Panc1 (cell line): ENCODE measurements at regions not wholly inside any gene's neighbourhood (a gene's known extent, or its start where the extent isn't known, plus 50 kb on each side); places are given as distances from the start of the nearest gene placed in this dataset.

Experiments
- ATAC-seq: fragments of 200-7000 bp; cut with Tn5 transposase; 2 replicates; pipeline ENCODE4 v1.9.1; 2020; ENCODE audit warnings: mild to moderate bottlenecking, moderate library complexity
- BruUV-seq: library from RNA; stranded (reverse); fragments of 400-500 nt; replicated peaks from 2 replicates; lab custom pipeline; 2021; lab: Mats Ljungman, UMichigan
- CTCF ChIA-PET: fragments of 300-600 bp; sonication (Branson Sonifier 250); formaldehyde crosslinking; loops from one replicate; lab custom pipeline; 2022; ENCODE audit warnings: antibody characterized with exemption; lab: Charles Lee
- POLR2A ChIA-PET: fragments of 300-600 bp; sonication (Branson Sonifier 250); formaldehyde crosslinking; loops from one replicate; lab custom pipeline; 2022; ENCODE audit warnings: antibody characterized with exemption; lab: Charles Lee
- DNase-seq: peaks from one replicate; pipeline ENCODE4 v3.0.0-alpha.2; 2010; ENCODE audit warnings: low read depth, low spot score
- H3K27ac ChIP-seq: 2 replicates; pipeline ENCODE4 v1.5.1; 2011; ENCODE audit warnings: mild to moderate bottlenecking, low read length, inconsistent platforms
- H3K27me3 ChIP-seq: fragments of 200-500 bp; sonication (Bioruptor generic); 2 replicates; pipeline ENCODE4 v1.6.0; 2014; ENCODE audit warnings: low read length, inconsistent platforms; ENCODE audit not compliant: control insufficient read depth, insufficient read depth
- H3K36me3 ChIP-seq: fragments of 200-500 bp; sonication (Bioruptor generic); 2 replicates; pipeline ENCODE4 v1.5.1; 2014; ENCODE audit warnings: inconsistent platforms, mild to moderate bottlenecking, low read length, moderate library complexity; ENCODE audit not compliant: control insufficient read depth, insufficient read depth
- H3K4me1 ChIP-seq: 2 replicates; pipeline ENCODE4 v1.5.1; 2011; ENCODE audit warnings: inconsistent platforms, mild to moderate bottlenecking, low read length, moderate library complexity; ENCODE audit not compliant: control insufficient read depth, insufficient read depth
- H3K4me3 ChIP-seq, 2 experiments: 2 replicates each; pipeline ENCODE4 v1.5.1; 2011 to 2012; ENCODE audit warnings: low read depth in 2 of 2, low read length in 2 of 2, mild to moderate bottlenecking in 2 of 2, inconsistent platforms in 1 of 2, moderate library complexity in 1 of 2
- H3K9me3 ChIP-seq: fragments of 200-500 bp; sonication (Bioruptor generic); 2 replicates; pipeline ENCODE4 v1.5.1; 2014; ENCODE audit warnings: low read depth, mild to moderate bottlenecking, inconsistent platforms, low read length, moderate library complexity; ENCODE audit not compliant: control insufficient read depth, insufficient read depth
- CTCF ChIP-seq: fragments of 450-650 bp; IDR thresholded peaks from 2 replicates; pipeline ENCODE4 v1.5.1; 2017; ENCODE audit warnings: mild to moderate bottlenecking
- POLR2AphosphoS5 ChIP-seq: IDR thresholded peaks from 2 replicates; pipeline ENCODE4 v1.6.1; 2012; ENCODE audit warnings: mild to moderate bottlenecking, low read depth, low read length, moderate library complexity
- REST ChIP-seq, 2 experiments: IDR thresholded peaks; 2 replicates each; pipeline ENCODE4 v1.6.1; 2011 to 2012; ENCODE audit warnings: low read depth in 2 of 2, control low read depth in 1 of 2, low read length in 1 of 2, mild to moderate bottlenecking in 1 of 2, moderate library complexity in 1 of 2; ENCODE audit not compliant: insufficient read depth in 1 of 2
- SIN3A ChIP-seq: IDR thresholded peaks from 2 replicates; pipeline ENCODE4 v1.6.1; 2012; ENCODE audit warnings: low read depth, mild to moderate bottlenecking, low read length, moderate library complexity, borderline replicate concordance; ENCODE audit not compliant: insufficient read depth
- TCF7L2 ChIP-seq: IDR thresholded peaks from 2 replicates; pipeline ENCODE4 v1.6.1; 2011; ENCODE audit warnings: mild to moderate bottlenecking, low read depth, low read length, inconsistent platforms
- in situ Hi-C: cut with HindIII; loops from 2 replicates; pipeline ENCODE4 v1.10.0; 2016; ENCODE audit warnings: low sequenced_read_pairs, low pct_unique_long_range_greater_than_20kb
- intact Hi-C: fragments of 100-400 bp; cut with micrococcal nuclease; formaldehyde crosslinking; loops from one replicate; pipeline ENCODE4 v1.10.0; 2022; ENCODE audit not compliant: unreplicated experiment

GRCh38 chr2:220005362-220005761, 377.9 kb downstream of the SLC4A3 start:
- no peak overlapping the region for H3K27ac ChIP-seq
- TF ChIP-seq REST (IDR thresholded peaks at IDR 0.05; ENCODE audit: insufficient read depth in 1 of 2, low read depth in 2 of 2, low read length in 1 of 2) (no peak), TCF7L2 (no peak), SIN3A (no peak), POLR2AphosphoS5 (no peak), CTCF (no peak)
- in situ Hi-C loops, result no loop called here
- no peaks in the 10 kb centered on the region for H3K36me3 ChIP-seq
- no peaks in the 10 kb centered on the region for H3K9me3 ChIP-seq
- H3K4me3 ChIP-seq, result no peak overlapping the region
- POLR2A ChIA-PET, result no interaction called here
- DNase-seq (no peak), ATAC-seq (no peak)
- CTCF ChIA-PET, result no interaction called here
- no peaks in the 10 kb centered on the region for H3K4me1 ChIP-seq
- no TSS peak for BruUV-seq
- H3K27me3 ChIP-seq, result no peaks in the 10 kb centered on the region
- intact Hi-C loops, result no loop called here

- CTCF ChIA-PET, result no interaction called here
- intact Hi-C loops (no loop called here), in situ Hi-C loops (no loop called here)
- no peaks in the 10 kb centered on the region for H3K27me3 ChIP-seq
- H3K36me3 ChIP-seq, result no peaks in the 10 kb centered on the region
- BruUV-seq, result no TSS peak
- ATAC-seq (no peak), DNase-seq (no peak)
- no peak overlapping the region for H3K27ac ChIP-seq
- H3K4me3 ChIP-seq, result no peak overlapping the region
- TF ChIP-seq TCF7L2 (no peak), CTCF (no peak), SIN3A (no peak), REST (IDR thresholded peaks at IDR 0.05; ENCODE audit: insufficient read depth in 1 of 2, low read depth in 2 of 2, low read length in 1 of 2) (no peak), POLR2AphosphoS5 (no peak)
- H3K4me1 ChIP-seq, result no peaks in the 10 kb centered on the region
- POLR2A ChIA-PET, result no interaction called here
- H3K9me3 ChIP-seq, result no peaks in the 10 kb centered on the region
Measured at GRCh38 chr2:220006152-220006621, 378.8 kb downstream of the SLC4A3 start.
